Stimulated activated CD4-positive, alpha-beta T cell treated with anti-CD3 and anti-CD28 coated beads, Interleukin-2, amount 100 ng/mL, for 4 hours (primary cell): ENCODE measurements at regions not wholly inside any gene's neighbourhood (a gene's known extent, or its start where the extent isn't known, plus 50 kb on each side); places are given as distances from the start of the nearest gene placed in this dataset.
"Not testable (repeated sequence)": the region's sequence is repeated elsewhere in the genome, so short reads cannot be mapped to it uniquely, and the experiment has no call there.

Source experiments
- DNase-seq: peaks from one replicate; pipeline ENCODE4 v3.0.0-alpha.2; 2020; ENCODE audit warnings: low read depth

GRCh38 chr9:38185647-38186403 is 116.8 kb upstream of the SHB start:
- no peak for DNase-seq

- no peak for DNase-seq
Measured at GRCh38 chr9:38183994-38184568, 115.1 kb upstream of the SHB start.

GRCh38 chr9:38182321-38182720 is 113.3 kb upstream of the SHB start:
- no peak for DNase-seq

GRCh38 chr9:38181866-38182265 is 112.8 kb upstream of the SHB start:
- DNase-seq, result no peak

- DNase-seq, result no peak
Measured at GRCh38 chr9:38181232-38181631, 112.2 kb upstream of the SHB start.

- DNase-seq, result no peak
Measured at GRCh38 chr9:38180656-38181055, 111.6 kb upstream of the SHB start.

GRCh38 chr9:38179965-38180364 is 110.9 kb upstream of the SHB start:
- no peak for DNase-seq

GRCh38 chr9:38178237-38178636 is 109.2 kb upstream of the SHB start:
- DNase-seq, result no peak

GRCh38 chr9:38177680-38178079 is 108.7 kb upstream of the SHB start:
- no peak for DNase-seq

GRCh38 chr9:38176251-38176650 is 107.2 kb upstream of the SHB start:
- no peak for DNase-seq

GRCh38 chr9:38175423-38175822 is 106.4 kb upstream of the SHB start:
- DNase-seq, result no peak

GRCh38 chr9:38172586-38172985 is 103.6 kb upstream of the SHB start:
- no peak for DNase-seq

- DNase-seq, result no peak
Measured at GRCh38 chr9:38171926-38172325, 102.9 kb upstream of the SHB start.

- DNase-seq, result no peak
Measured at GRCh38 chr9:38171538-38171884, 102.5 kb upstream of the SHB start.

GRCh38 chr9:38170763-38171537 is 101.9 kb upstream of the SHB start:
- DNase-seq, result not testable (repeated sequence)

- DNase-seq, result not testable (repeated sequence)
Measured at GRCh38 chr9:38170155-38170554, 101.1 kb upstream of the SHB start.

- no peak for DNase-seq
Measured at GRCh38 chr9:38166501-38166900, 97.5 kb upstream of the SHB start.

GRCh38 chr9:38164659-38165221 is 95.7 kb upstream of the SHB start:
- no peak for DNase-seq

GRCh38 chr9:38163518-38163917 is 94.5 kb upstream of the SHB start:
- no peak for DNase-seq

GRCh38 chr9:38162332-38163211 is 93.5 kb upstream of the SHB start:
- DNase-seq, result no peak

- DNase-seq, result peak; percentile 31
Measured at GRCh38 chr9:38160613-38161215, 91.7 kb upstream of the SHB start.

- no peak for DNase-seq
Measured at GRCh38 chr9:38159599-38159998, 90.6 kb upstream of the SHB start.
